Gastroesophageal sphincter (tissue), 3 donors: ENCODE measurements at regions not wholly inside any gene's neighbourhood (a gene's known extent, or its start where the extent isn't known, plus 50 kb on each side); places are given as distances from the start of the nearest gene placed in this dataset.

ENCODE experiments used
- POLR2AphosphoS5 ChIP-seq: sonication (generic); formaldehyde crosslinking; IDR thresholded peaks from one replicate; pipeline ENCODE4 v1.6.1; 2017; ENCODE audit warnings: antibody characterized with exemption
- TF ChIP-seq, protein P1 (sequence below), 4 experiments: fragments of 200-600 bp in 2 of 4; fragments of 450-650 bp in 2 of 4; sonication (generic) in 1 of 4; IDR thresholded peaks; one replicate each; pipeline ENCODE4 v1.5.1; 2017 to 2019; ENCODE audit warnings: antibody characterized with exemption in 4 of 4, mild to moderate bottlenecking in 2 of 4, moderate library complexity in 2 of 4

DNA sequence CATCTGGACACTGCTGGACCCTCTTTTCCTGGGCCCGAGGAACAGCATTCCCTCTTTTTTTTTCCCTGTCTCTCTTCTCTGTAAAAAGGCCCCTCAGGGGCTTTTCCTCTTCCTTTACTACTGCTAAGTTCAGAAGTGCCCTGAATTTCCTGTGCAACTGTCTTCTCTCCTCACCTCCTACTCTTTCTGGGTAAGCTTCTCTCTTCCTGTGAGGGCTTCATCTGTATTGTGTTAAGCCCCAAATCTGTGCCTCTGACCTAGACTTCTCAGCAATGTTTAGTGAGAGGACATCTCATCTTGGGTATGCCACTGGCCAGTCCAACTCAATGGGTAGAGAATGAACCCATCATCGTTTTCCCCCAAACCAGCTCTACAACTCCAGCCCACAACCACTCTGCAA lies 174.2 kb downstream of the PTEN start:
- TF ChIP-seq POLR2AphosphoS5, result no peak
- TF ChIP-seq, protein P1, sequence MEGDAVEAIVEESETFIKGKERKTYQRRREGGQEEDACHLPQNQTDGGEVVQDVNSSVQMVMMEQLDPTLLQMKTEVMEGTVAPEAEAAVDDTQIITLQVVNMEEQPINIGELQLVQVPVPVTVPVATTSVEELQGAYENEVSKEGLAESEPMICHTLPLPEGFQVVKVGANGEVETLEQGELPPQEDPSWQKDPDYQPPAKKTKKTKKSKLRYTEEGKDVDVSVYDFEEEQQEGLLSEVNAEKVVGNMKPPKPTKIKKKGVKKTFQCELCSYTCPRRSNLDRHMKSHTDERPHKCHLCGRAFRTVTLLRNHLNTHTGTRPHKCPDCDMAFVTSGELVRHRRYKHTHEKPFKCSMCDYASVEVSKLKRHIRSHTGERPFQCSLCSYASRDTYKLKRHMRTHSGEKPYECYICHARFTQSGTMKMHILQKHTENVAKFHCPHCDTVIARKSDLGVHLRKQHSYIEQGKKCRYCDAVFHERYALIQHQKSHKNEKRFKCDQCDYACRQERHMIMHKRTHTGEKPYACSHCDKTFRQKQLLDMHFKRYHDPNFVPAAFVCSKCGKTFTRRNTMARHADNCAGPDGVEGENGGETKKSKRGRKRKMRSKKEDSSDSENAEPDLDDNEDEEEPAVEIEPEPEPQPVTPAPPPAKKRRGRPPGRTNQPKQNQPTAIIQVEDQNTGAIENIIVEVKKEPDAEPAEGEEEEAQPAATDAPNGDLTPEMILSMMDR (IDR thresholded peaks at IDR 0.05), result no peak
